Stimulated activated CD8-positive, alpha-beta memory T cell treated with anti-CD3 and anti-CD28 coated beads, Interleukin-4, amount 100 ng/mL, for 1 hour (primary cell): ENCODE measurements at regions not wholly inside any gene's neighbourhood (a gene's known extent, or its start where the extent isn't known, plus 50 kb on each side); places are given as distances from the start of the nearest gene placed in this dataset.
"Not testable (repeated sequence)": the region's sequence is repeated elsewhere in the genome, so short reads cannot be mapped to it uniquely, and the experiment has no call there.

ENCODE experiments used
- DNase-seq, 2 donors: peaks; one replicate each; pipeline ENCODE4 v3.0.0-alpha.2; 2020; ENCODE audit warnings: low read depth in 2 of 2, low spot score in 1 of 2

GRCh38 chr4:66073961-66074360 is 403.7 kb upstream of the EPHA5 start:
- no peak for DNase-seq

GRCh38 chr4:66071911-66072310 is 401.6 kb upstream of the EPHA5 start:
- DNase-seq = no peak

- no peak for DNase-seq
Measured at GRCh38 chr4:66062921-66063320, 392.6 kb upstream of the EPHA5 start.

GRCh38 chr4:66062044-66062443 is 391.8 kb upstream of the EPHA5 start:
- DNase-seq = no peak

GRCh38 chr4:66059556-66059955 is 389.3 kb upstream of the EPHA5 start:
- DNase-seq = no peak

GRCh38 chr4:66059136-66059535 is 388.8 kb upstream of the EPHA5 start:
- DNase-seq = no peak

- DNase-seq = no peak
Measured at GRCh38 chr4:66055999-66056398, 385.7 kb upstream of the EPHA5 start.

- DNase-seq = no peak
Measured at GRCh38 chr4:66052426-66052825, 382.1 kb upstream of the EPHA5 start.

- no peak for DNase-seq
Measured at GRCh38 chr4:66048861-66049260, 378.6 kb upstream of the EPHA5 start.

GRCh38 chr4:66045913-66046312 is 375.6 kb upstream of the EPHA5 start:
- no peak for DNase-seq

- DNase-seq = no peak
Measured at GRCh38 chr4:66035701-66036100, 365.4 kb upstream of the EPHA5 start.

GRCh38 chr4:66034671-66035070 is 364.4 kb upstream of the EPHA5 start:
- no peak for DNase-seq

- no peak for DNase-seq
Measured at GRCh38 chr4:66034262-66034661, 364.0 kb upstream of the EPHA5 start.

GRCh38 chr4:66032571-66032970 is 362.3 kb upstream of the EPHA5 start:
- DNase-seq = no peak

- DNase-seq = no peak
Measured at GRCh38 chr4:66028668-66029067, 358.4 kb upstream of the EPHA5 start.

- no peak for DNase-seq
Measured at GRCh38 chr4:66023061-66023460, 352.8 kb upstream of the EPHA5 start.

- DNase-seq = no peak
Measured at GRCh38 chr4:66017671-66018070, 347.4 kb upstream of the EPHA5 start.

- DNase-seq = no peak
Measured at GRCh38 chr4:66016240-66016639, 346.0 kb upstream of the EPHA5 start.

- no peak for DNase-seq
Measured at GRCh38 chr4:66014146-66014765, 344.0 kb upstream of the EPHA5 start.

GRCh38 chr4:66000510-66001117 is 330.3 kb upstream of the EPHA5 start:
- DNase-seq = no peak

GRCh38 chr4:65999518-65999871 is 329.2 kb upstream of the EPHA5 start:
- no peak for DNase-seq

- not testable (repeated sequence) for DNase-seq
Measured at GRCh38 chr4:65998807-65999517, 328.7 kb upstream of the EPHA5 start.

- no peak for DNase-seq
Measured at GRCh38 chr4:65983061-65983460, 312.8 kb upstream of the EPHA5 start.
